Glomerular visceral epithelial cell (primary cell): ENCODE measurements at regions not wholly inside any gene's neighbourhood (a gene's known extent, or its start where the extent isn't known, plus 50 kb on each side); places are given as distances from the start of the nearest gene placed in this dataset.
"Not testable (repeated sequence)": the region's sequence is repeated elsewhere in the genome, so short reads cannot be mapped to it uniquely, and the experiment has no call there.

Experiments used
- DNase-seq: peaks from one replicate; pipeline ENCODE4 v3.0.0-alpha.2; 2016; ENCODE audit errors: extremely low spot score

GRCh38 chr2:65791404-65791975, 359.1 kb upstream of the SPRED2 start:
- no peak for DNase-seq

DNA sequence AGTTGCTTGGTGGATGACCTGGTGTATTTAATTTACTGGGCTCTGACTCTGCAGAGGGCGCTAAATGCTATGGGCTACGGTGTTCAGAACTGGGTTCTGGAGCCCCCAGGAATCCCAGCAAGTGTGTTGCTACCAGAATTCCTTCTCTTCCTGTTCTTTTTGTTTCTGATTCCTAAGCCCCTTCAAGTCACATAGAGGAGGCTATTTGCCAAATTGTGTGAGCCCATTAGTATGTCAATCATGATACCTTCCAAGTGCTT, 358.2 kb upstream of the SPRED2 start:
- DNase-seq = no peak

- no peak for DNase-seq
Observed at GRCh38 chr2:65789923-65790675, 357.7 kb upstream of the SPRED2 start.

DNA sequence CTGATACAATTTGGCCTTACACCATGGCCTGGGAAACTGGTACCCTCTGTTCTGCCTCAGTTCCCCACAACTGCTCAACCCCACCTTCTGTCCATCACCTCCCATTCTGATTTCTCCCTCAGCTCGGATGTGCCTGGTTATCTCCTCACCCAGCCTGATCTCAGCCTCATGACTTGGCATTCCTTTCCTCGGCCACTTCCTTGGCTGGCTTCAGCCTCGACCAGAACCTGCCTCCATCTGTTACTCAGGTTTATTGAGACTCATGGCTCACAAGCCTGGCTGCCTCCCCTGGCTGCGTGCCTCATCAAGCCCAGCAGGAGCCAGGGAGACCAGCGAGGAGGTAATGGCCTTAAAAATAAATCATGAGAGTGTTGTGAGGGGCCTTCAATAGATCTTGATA, 356.2 kb upstream of the SPRED2 start:
- no peak for DNase-seq

- DNase-seq = no peak
Observed at GRCh38 chr2:65786765-65787164, 354.4 kb upstream of the SPRED2 start.

DNA sequence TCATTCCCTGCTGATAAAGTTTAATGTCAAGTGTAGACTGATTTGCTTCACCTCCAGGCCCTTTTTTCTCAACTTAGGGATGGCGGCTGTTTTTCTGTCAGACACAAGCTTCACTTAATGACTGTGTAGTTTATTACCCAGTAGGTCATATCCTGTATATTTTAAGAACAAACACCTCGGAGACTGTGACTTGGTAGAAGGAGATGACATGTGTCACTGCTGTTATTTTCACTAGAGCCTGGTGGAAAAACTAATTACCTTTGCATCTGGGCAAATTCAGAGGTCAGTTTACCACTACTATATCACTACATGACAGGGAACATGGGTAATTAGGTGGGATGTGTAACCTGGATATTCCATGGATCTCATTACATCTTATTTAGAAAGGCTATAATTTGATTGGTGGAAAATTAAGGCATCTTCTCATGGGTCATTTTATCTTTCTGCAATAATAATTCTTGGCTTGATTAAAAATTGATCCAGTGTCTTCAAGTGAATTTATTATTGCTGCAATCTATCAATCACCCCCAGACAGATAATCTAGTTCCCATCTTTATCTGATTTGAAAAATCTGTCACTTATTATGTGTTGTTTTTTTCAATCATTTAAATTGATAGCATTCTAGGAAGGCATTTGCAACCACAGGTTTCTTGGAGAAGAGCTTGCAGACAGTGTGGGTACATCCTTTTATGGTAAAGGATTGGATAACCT, 353.8 kb upstream of the SPRED2 start:
- no peak for DNase-seq

GRCh38 chr2:65782996-65783650, 350.7 kb upstream of the SPRED2 start:
- no peak for DNase-seq

GRCh38 chr2:65782186-65782585, 349.8 kb upstream of the SPRED2 start:
- no peak for DNase-seq

DNA sequence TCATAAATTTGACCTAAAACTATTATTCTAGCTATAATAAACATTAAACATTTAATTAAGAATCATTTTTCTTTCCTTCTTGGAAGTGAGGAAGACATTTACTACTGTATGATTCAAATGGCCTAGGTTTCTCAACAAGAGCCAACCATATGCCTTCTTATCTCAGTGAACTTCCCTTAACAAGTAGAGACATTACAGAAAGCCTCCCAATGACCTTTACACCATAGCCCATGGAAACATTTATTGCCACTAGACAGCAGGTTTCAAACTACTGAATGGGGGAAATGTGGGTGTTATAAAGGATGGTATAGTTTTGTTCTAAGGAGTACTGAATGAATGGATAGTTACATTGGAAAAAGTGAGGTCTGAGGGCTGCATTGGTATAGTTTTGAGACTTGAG, 349.4 kb upstream of the SPRED2 start:
- DNase-seq = no peak

DNA sequence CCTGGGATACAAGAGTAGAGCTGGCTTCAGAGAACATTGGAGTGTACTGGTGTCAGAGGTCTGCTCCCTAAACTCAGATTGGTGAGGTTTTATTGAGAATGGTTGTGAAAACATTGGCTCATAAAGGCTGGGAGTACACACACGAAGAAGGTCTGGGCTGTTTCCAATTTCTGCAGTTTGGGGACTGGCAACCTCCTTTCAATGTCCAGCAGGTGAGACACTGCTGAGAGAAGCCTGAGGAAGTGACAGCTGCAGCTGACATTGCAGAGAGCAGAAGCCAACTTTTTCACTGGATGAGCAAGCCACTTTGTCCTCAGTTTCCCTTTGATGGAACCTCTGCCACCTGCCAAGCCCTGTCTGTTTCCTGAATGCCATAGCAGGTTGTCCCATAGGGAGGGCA, 346.6 kb upstream of the SPRED2 start:
- DNase-seq = no peak

DNA sequence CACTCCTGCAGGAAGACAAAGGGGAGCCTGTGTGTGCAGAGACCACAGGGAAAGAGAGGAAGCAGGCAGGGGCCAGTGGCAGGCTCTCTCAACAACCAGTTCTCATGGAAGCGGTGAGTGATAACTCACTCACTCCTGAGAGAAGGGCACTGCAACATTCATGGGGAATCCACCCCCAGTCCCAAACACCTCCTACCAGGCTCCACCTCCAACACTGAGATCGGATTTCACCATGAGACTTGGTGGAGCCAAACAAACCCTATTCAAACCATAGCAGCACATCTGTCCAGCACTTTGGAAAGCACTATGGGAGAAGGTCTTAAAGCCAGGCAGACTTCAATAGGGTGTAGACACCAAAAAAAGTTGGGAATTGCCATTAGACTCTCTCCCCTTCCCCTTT, 345.7 kb upstream of the SPRED2 start:
- DNase-seq = no peak

GRCh38 chr2:65775839-65776238, 343.4 kb upstream of the SPRED2 start:
- no peak for DNase-seq

DNA sequence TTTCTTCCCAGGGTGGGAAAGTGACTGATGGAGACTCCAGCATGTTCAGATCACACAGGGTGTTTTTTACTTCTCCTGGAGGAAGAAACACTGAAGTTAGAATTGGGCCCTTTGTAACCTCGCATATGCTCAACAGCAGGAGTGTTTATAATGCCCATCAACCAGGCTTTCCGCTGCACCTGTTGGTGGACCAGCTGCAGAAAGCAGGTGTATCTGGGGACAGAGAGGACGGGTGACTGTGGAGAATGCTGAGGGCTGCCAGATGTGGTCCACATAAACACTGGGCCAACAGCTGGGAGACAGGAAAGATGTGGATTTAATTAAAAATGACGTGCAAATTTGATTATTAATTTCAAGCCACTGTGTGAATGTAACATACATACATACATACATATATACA, 335.5 kb upstream of the SPRED2 start:
- DNase-seq = no peak

GRCh38 chr2:65766768-65767267, 334.4 kb upstream of the SPRED2 start:
- no peak for DNase-seq

DNA sequence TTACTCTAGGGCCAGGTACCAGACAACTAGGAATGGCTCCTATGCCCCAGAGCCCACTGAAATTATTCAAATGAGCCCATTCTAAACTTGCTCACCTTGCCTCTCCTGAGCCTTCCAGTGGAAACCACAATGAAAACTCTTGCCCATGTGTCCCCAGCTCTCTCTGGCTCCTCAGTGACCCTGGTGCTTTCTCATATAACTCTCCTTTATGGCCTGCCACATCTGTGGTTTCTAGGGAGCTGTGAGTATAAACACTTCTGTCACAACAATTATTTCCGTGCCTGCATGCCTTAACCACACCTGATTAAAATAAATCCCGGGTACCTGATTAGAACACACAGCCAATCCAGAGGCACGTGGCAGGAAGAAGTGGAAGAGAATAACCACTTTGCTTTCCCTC, 333.0 kb upstream of the SPRED2 start:
- no peak for DNase-seq

GRCh38 chr2:65762068-65762467, 329.7 kb upstream of the SPRED2 start:
- no peak for DNase-seq

- peak; percentile 6 for DNase-seq
Observed at GRCh38 chr2:65754219-65754618, 321.8 kb upstream of the SPRED2 start.

- DNase-seq = no peak
Observed at GRCh38 chr2:65751408-65751807, 319.0 kb upstream of the SPRED2 start.

GRCh38 chr2:65749545-65749944, 317.1 kb upstream of the SPRED2 start:
- DNase-seq = peak; percentile 77

- not testable (repeated sequence) for DNase-seq
Observed at GRCh38 chr2:65747875-65748274, 315.5 kb upstream of the SPRED2 start.

DNA sequence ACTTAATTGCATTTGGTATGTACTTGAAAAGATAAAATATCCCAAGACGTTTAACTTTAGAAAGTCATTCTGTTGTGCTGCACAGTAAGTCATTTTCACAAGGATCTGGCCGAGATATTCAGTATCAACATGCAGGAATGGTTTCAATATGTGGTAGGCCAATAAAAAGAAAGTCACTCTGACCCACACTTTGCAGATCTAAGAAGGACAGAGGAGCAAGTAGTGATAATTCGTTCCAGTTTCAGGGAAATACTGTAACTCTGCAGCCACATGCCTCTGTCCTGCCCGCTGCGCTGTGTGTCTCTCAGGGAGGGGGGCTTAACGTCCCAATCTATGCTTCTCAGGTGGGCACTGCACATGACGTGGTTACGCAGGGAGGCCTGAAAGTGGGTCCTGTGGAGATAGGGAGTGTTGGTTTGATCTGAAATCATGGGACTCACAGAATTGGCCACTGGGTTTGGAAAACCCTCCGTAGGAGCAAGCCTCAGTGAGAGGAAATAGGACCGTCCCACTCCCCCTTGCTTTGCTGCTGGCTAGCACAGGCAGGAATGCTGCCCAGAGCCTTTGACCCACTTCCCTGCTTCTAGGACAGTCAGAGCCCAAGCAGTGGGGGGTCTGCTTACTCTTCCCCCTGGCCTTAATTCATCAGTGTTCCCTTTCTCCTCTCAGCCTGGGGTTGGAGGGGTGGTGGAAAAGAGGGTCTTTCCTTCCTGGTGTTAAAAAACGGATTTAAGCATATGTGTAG, 314.7 kb upstream of the SPRED2 start:
- no peak for DNase-seq
